Heart left ventricle (tissue), 13 donors: ENCODE measurements at regions not wholly inside any gene's neighbourhood (a gene's known extent, or its start where the extent isn't known, plus 50 kb on each side); places are given as distances from the start of the nearest gene placed in this dataset.

Experiments
- CTCF ChIP-seq, 12 donors: fragments of 200-600 bp; sonication (generic) in 4 of 12; IDR thresholded peaks; one replicate each; pipeline versions ENCODE4 v1.5.0 to v1.8.0; 2018 to 2022; ENCODE audit warnings: antibody characterized with exemption in 12 of 12, mild to moderate bottlenecking in 5 of 12
- POLR2A ChIP-seq, 2 donors: fragments of 450-650 bp; IDR thresholded peaks; one replicate each; pipeline ENCODE4 v1.6.1; 2017; ENCODE audit warnings: antibody characterized with exemption in 2 of 2, mild to moderate bottlenecking in 2 of 2, moderate library complexity in 2 of 2
- donor health status: ischemic (EF 13 %, LVEDD 7.1; RV severe dilation, severe dysfunction).
- donor health status: DM: no; HTN: yes; CAD: no.
- donor health status: DM: no; HTN: no; CAD: no.
- donor health status: ischemic (EF 25% LVEDD 6.9; RV normal size, moderate dysfunction).
- donor health status: ischemic (EF 25% LVEDD 5.7; RV mildly dilated, moderate dysfunction).
- donor health status: ischemic (EF 35%, LVEDD 5.7; RV mildly dilated, moderate dysfunction).
- donor health status: nonischemic (EF 11% LVEDD 7.7; RV severe dilation, severe dysfunction).
- donor health status: DM: yes; HTN: yes; CAD: no.
- donor health status: PGD.
- donor health status: ischemic (EF 29% LVEDD 5.4; RV normal size, mild dysfunction).
- donor health status: nonischemic (EF 23%, LVEDD 6.1; RV moderate dilation, normal function).

GRCh38 chrX:116378961-116379360 is 57.4 kb upstream of the SLC6A14 start:
- no peak for TF ChIP-seq CTCF (IDR thresholded peaks at IDR 0.05)
- no peak for TF ChIP-seq POLR2A (IDR thresholded peaks at IDR 0.05)
